ENCODE measurements at regions not wholly inside any gene's neighbourhood (a gene's known extent, or its start where the extent isn't known, plus 50 kb on each side); places are given as distances from the start of the nearest gene placed in this dataset.

DNA sequence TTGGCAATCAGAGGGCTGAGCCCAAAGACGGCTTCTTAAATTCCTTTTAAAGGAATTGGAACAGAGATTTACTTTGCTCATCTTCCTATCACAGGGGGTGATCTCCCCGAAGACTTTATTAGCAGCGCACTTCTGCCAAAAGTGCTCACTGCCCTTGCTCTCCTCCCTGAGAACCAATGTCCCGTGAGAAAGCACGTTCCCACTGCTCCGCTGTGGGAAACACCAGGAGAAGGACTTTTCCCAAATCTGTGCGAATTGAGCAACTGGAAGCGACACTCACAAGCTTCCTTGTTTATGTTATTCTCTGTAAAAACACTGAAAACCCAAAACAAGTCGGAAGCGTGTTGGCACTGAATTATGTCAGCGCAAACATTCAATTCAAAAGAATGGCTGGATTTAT is 670.8 kb upstream of the NR2F2 start:
- no peak for DNase-seq
- Mint-ChIP-seq H3K4me3 (ENCODE audit: unreplicated experiment) (no peak overlapping the region), H3K9me3 (ENCODE audit: unreplicated experiment) (no peaks in the 10 kb centered on the region), H3K4me1 (ENCODE audit: low read depth, unreplicated experiment) (peaks cover 2% of the 10 kb centered on the region), H3K27ac (ENCODE audit: unreplicated experiment) (no peak overlapping the region), H3K27me3 (ENCODE audit: unreplicated experiment) (peaks cover 2% of the 10 kb centered on the region), H3K36me3 (ENCODE audit: unreplicated experiment) (no peaks in the 10 kb centered on the region)
- TF ChIP-seq CTCF (IDR thresholded peaks at IDR 0.05; ENCODE audit: partially characterized antibody, unreplicated experiment): no peak

- Mint-ChIP-seq H3K36me3 (ENCODE audit: unreplicated experiment) (no peaks in the 10 kb centered on the region), H3K27ac (ENCODE audit: unreplicated experiment) (no peak overlapping the region), H3K9me3 (ENCODE audit: unreplicated experiment) (no peaks in the 10 kb centered on the region), H3K4me3 (ENCODE audit: unreplicated experiment) (no peak overlapping the region), H3K27me3 (ENCODE audit: unreplicated experiment) (peaks cover 2% of the 10 kb centered on the region), H3K4me1 (ENCODE audit: low read depth, unreplicated experiment) (peaks cover 2% of the 10 kb centered on the region)
- DNase-seq: no peak
- no peak for TF ChIP-seq CTCF (IDR thresholded peaks at IDR 0.05; ENCODE audit: partially characterized antibody, unreplicated experiment)
These were observed 667.9 kb upstream of the NR2F2 start for GRCh38 chr15:95662638-95663037.

- Mint-ChIP-seq H3K27ac (ENCODE audit: unreplicated experiment) (no peak overlapping the region), H3K4me1 (ENCODE audit: low read depth, unreplicated experiment) (peaks cover 2% of the 10 kb centered on the region), H3K27me3 (ENCODE audit: unreplicated experiment) (peaks cover 2% of the 10 kb centered on the region), H3K4me3 (ENCODE audit: unreplicated experiment) (no peak overlapping the region), H3K36me3 (ENCODE audit: unreplicated experiment) (no peaks in the 10 kb centered on the region), H3K9me3 (ENCODE audit: unreplicated experiment) (no peaks in the 10 kb centered on the region)
- no peak for DNase-seq
- no peak for TF ChIP-seq CTCF (IDR thresholded peaks at IDR 0.05; ENCODE audit: partially characterized antibody, unreplicated experiment)
These were observed 667.1 kb upstream of the NR2F2 start for GRCh38 chr15:95663156-95664100.

- no peak for TF ChIP-seq CTCF (IDR thresholded peaks at IDR 0.05; ENCODE audit: partially characterized antibody, unreplicated experiment)
- Mint-ChIP-seq H3K27me3 (ENCODE audit: unreplicated experiment) (no peaks in the 10 kb centered on the region), H3K36me3 (ENCODE audit: unreplicated experiment) (no peaks in the 10 kb centered on the region), H3K4me1 (ENCODE audit: low read depth, unreplicated experiment) (no peaks in the 10 kb centered on the region), H3K9me3 (ENCODE audit: unreplicated experiment) (no peaks in the 10 kb centered on the region), H3K4me3 (ENCODE audit: unreplicated experiment) (no peak overlapping the region), H3K27ac (ENCODE audit: unreplicated experiment) (no peak overlapping the region)
- DNase-seq: no peak
These were observed 666.0 kb upstream of the NR2F2 start for GRCh38 chr15:95664450-95664849.

Data from glutamatergic neuron (in vitro differentiated cells).